Hepatocyte (in vitro differentiated cells): ENCODE measurements at regions not wholly inside any gene's neighbourhood (a gene's known extent, or its start where the extent isn't known, plus 50 kb on each side); places are given as distances from the start of the nearest gene placed in this dataset.
"Not testable (repeated sequence)": the region's sequence is repeated elsewhere in the genome, so short reads cannot be mapped to it uniquely, and the experiment has no call there.

Experiments
- CTCF ChIP-seq: fragments of 200-600 bp; sonication (generic); IDR thresholded peaks from 2 replicates; pipeline ENCODE4 v1.5.1; 2016; ENCODE audit warnings: antibody characterized with exemption, mild to moderate bottlenecking; ENCODE audit not compliant: poor library complexity
- EZH2 ChIP-seq: fragments of 200-600 bp; sonication (generic); IDR thresholded peaks from 2 replicates; pipeline ENCODE4 v1.6.1; 2016; ENCODE audit warnings: antibody characterized with exemption, mild to moderate bottlenecking, borderline replicate concordance

- TF ChIP-seq EZH2, CTCF: not testable (repeated sequence)
Measured at GRCh38 chrX:50968871-50969635, 58.5 kb downstream of the BMP15 start.
